Panc1 (cell line): ENCODE measurements at regions not wholly inside any gene's neighbourhood (a gene's known extent, or its start where the extent isn't known, plus 50 kb on each side); places are given as distances from the start of the nearest gene placed in this dataset.

ENCODE experiments used
- POLR2AphosphoS5 ChIP-seq: IDR thresholded peaks from 2 replicates; pipeline ENCODE4 v1.6.1; 2012; ENCODE audit warnings: mild to moderate bottlenecking, low read depth, low read length, moderate library complexity
- REST ChIP-seq, 2 experiments: IDR thresholded peaks; 2 replicates each; pipeline ENCODE4 v1.6.1; 2011 to 2012; ENCODE audit warnings: low read depth in 2 of 2, control low read depth in 1 of 2, low read length in 1 of 2, mild to moderate bottlenecking in 1 of 2, moderate library complexity in 1 of 2; ENCODE audit not compliant: insufficient read depth in 1 of 2
- SIN3A ChIP-seq: IDR thresholded peaks from 2 replicates; pipeline ENCODE4 v1.6.1; 2012; ENCODE audit warnings: low read depth, mild to moderate bottlenecking, low read length, moderate library complexity, borderline replicate concordance; ENCODE audit not compliant: insufficient read depth
- TCF7L2 ChIP-seq: IDR thresholded peaks from 2 replicates; pipeline ENCODE4 v1.6.1; 2011; ENCODE audit warnings: mild to moderate bottlenecking, low read depth, low read length, inconsistent platforms
- TF ChIP-seq, protein P1 (sequence below): fragments of 450-650 bp; IDR thresholded peaks from 2 replicates; pipeline ENCODE4 v1.5.1; 2017; ENCODE audit warnings: mild to moderate bottlenecking

DNA sequence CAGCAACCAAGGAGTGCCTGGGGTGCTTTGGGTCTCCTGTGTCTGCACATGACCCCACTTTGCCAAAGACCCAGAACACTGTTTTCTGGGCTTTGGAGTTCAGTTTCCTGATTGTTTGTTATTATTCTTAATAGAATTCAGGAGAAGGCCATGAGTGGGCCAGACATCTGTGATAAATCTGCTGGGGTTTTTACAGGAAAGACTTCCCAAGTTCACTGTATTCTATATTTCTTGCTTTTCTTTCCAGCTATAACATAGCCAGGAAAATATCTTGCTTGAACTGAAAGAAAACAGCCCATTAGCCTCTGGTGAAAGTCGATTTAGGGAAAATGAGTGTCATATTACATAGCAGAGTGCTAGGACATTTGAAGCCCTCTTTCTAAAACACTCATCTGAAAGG lies 345.1 kb upstream of the USP24 start:
- TF ChIP-seq, protein P1, sequence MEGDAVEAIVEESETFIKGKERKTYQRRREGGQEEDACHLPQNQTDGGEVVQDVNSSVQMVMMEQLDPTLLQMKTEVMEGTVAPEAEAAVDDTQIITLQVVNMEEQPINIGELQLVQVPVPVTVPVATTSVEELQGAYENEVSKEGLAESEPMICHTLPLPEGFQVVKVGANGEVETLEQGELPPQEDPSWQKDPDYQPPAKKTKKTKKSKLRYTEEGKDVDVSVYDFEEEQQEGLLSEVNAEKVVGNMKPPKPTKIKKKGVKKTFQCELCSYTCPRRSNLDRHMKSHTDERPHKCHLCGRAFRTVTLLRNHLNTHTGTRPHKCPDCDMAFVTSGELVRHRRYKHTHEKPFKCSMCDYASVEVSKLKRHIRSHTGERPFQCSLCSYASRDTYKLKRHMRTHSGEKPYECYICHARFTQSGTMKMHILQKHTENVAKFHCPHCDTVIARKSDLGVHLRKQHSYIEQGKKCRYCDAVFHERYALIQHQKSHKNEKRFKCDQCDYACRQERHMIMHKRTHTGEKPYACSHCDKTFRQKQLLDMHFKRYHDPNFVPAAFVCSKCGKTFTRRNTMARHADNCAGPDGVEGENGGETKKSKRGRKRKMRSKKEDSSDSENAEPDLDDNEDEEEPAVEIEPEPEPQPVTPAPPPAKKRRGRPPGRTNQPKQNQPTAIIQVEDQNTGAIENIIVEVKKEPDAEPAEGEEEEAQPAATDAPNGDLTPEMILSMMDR = no peak
- TF ChIP-seq POLR2AphosphoS5 = no peak
- no peak for TF ChIP-seq SIN3A
- TF ChIP-seq REST (IDR thresholded peaks at IDR 0.05; ENCODE audit: insufficient read depth in 1 of 2, low read depth in 2 of 2, low read length in 1 of 2) = no peak
- TF ChIP-seq TCF7L2 = no peak
